Liver (tissue), 8 donors: ENCODE measurements at regions not wholly inside any gene's neighbourhood (a gene's known extent, or its start where the extent isn't known, plus 50 kb on each side); places are given as distances from the start of the nearest gene placed in this dataset.

ENCODE experiments used
- DNase-seq: peaks from one replicate; pipeline ENCODE4 v3.0.0-alpha.2; 2017; ENCODE audit warnings: low spot score
- H3K27ac ChIP-seq, 2 donors: one replicate each; pipeline ENCODE4 v1.7.0; 2013; ENCODE audit warnings: inconsistent platforms in 2 of 2, low read length in 2 of 2, control low read depth in 1 of 2, low read depth in 1 of 2, mild to moderate bottlenecking in 1 of 2
- H3K27me3 ChIP-seq, 4 donors: one replicate each; pipeline versions ENCODE4 v1.6.1 to v1.7.0; 2013; ENCODE audit warnings: low read length in 3 of 4, inconsistent platforms in 1 of 4, mild to moderate bottlenecking in 1 of 4, moderate library complexity in 1 of 4; ENCODE audit not compliant: control insufficient read depth in 4 of 4, insufficient read depth in 4 of 4
- H3K36me3 ChIP-seq, 4 donors: one replicate each; pipeline versions ENCODE4 v1.6.1 to v1.7.0; 2013; ENCODE audit warnings: low read length in 3 of 4, mild to moderate bottlenecking in 3 of 4, low read depth in 1 of 4, moderate library complexity in 1 of 4; ENCODE audit not compliant: control insufficient read depth in 4 of 4, insufficient read depth in 3 of 4
- H3K4me1 ChIP-seq, 4 donors: one replicate each; pipeline versions ENCODE4 v1.6.1 to v1.7.0; 2013; ENCODE audit warnings: low read length in 3 of 4, mild to moderate bottlenecking in 3 of 4, moderate library complexity in 1 of 4; ENCODE audit not compliant: control insufficient read depth in 4 of 4, insufficient read depth in 4 of 4
- H3K4me3 ChIP-seq, 3 donors: one replicate each; pipeline versions ENCODE4 v1.6.1 to v1.7.0; 2013; ENCODE audit warnings: low read length in 3 of 3, control low read depth in 1 of 3, low read depth in 1 of 3, mild to moderate bottlenecking in 1 of 3
- H3K9ac ChIP-seq, 2 donors: one replicate each; pipeline ENCODE4 v1.7.0; 2013; ENCODE audit warnings: low read length in 2 of 2, mild to moderate bottlenecking in 2 of 2, moderate library complexity in 2 of 2, control low read depth in 1 of 2, low read depth in 1 of 2
- H3K9me3 ChIP-seq, 4 donors: one replicate each; pipeline versions ENCODE4 v1.6.1 to v1.7.0; 2013; ENCODE audit warnings: low read length in 3 of 4; ENCODE audit not compliant: control insufficient read depth in 4 of 4
- CTCF ChIP-seq: fragments of 150-350 bp; IDR thresholded peaks from 2 replicates; pipeline ENCODE4 v1.5.1; 2017; ENCODE audit warnings: improper control_type of control experiment, low read depth, low read length; ENCODE audit not compliant: missing input control
- EGR1 ChIP-seq, 2 donors: IDR thresholded peaks; 2 replicates each; pipeline ENCODE4 v1.6.1; 2016 to 2018; ENCODE audit warnings: antibody characterized with exemption in 2 of 2, low read depth in 2 of 2
- FOXA1 ChIP-seq: IDR thresholded peaks from 2 replicates; pipeline ENCODE4 v1.6.1; 2016; ENCODE audit warnings: antibody characterized with exemption
- FOXA2 ChIP-seq: IDR thresholded peaks from 2 replicates; pipeline ENCODE4 v1.6.1; 2016; ENCODE audit warnings: antibody characterized with exemption
- HNF4G ChIP-seq: IDR thresholded peaks from 2 replicates; pipeline ENCODE4 v1.6.1; 2016; ENCODE audit warnings: antibody characterized with exemption
- JUND ChIP-seq, 2 donors: IDR thresholded peaks; 2 replicates each; pipeline ENCODE4 v1.6.1; 2016; ENCODE audit warnings: antibody characterized with exemption in 2 of 2
- NR2F2 ChIP-seq: IDR thresholded peaks from 2 replicates; pipeline ENCODE4 v1.6.1; 2016; ENCODE audit warnings: antibody characterized with exemption
- REST ChIP-seq: IDR thresholded peaks from 2 replicates; pipeline ENCODE4 v1.6.1; 2016; ENCODE audit warnings: antibody characterized with exemption, mild to moderate bottlenecking
- RXRA ChIP-seq, 2 donors: IDR thresholded peaks; 2 replicates each; pipeline ENCODE4 v1.6.1; 2017 to 2018; ENCODE audit warnings: antibody characterized with exemption in 2 of 2, mild to moderate bottlenecking in 1 of 2
- SP1 ChIP-seq: IDR thresholded peaks from 2 replicates; pipeline ENCODE4 v1.6.1; 2018; ENCODE audit warnings: antibody characterized with exemption, mild to moderate bottlenecking
- TAF1 ChIP-seq: conservative IDR thresholded peaks from 2 replicates; pipeline ENCODE4 v1.6.1; 2016; ENCODE audit warnings: antibody characterized with exemption, mild to moderate bottlenecking
- YY1 ChIP-seq: IDR thresholded peaks from 2 replicates; pipeline ENCODE4 v1.6.1; 2016; ENCODE audit warnings: antibody characterized with exemption, mild to moderate bottlenecking
- WGBS: extraction: QIAGEN DNeasy Blood & Tissue Kit; methylation state at CpG from one replicate; pipeline ENCODE4 v1.1.7; 2013; 5-methylcytosine and 5-hydroxymethylcytosine counted together
- TF ChIP-seq, protein P1 (sequence below): IDR thresholded peaks from 2 replicates; pipeline ENCODE4 v1.6.1; 2016; ENCODE audit warnings: antibody characterized with exemption
- TF ChIP-seq, protein P2 (sequence below): IDR thresholded peaks from 2 replicates; pipeline ENCODE4 v1.6.1; 2016; ENCODE audit warnings: antibody characterized with exemption
- TF ChIP-seq, protein P3 (sequence below): IDR thresholded peaks from 2 replicates; pipeline ENCODE4 v1.6.1; 2016; ENCODE audit warnings: antibody characterized with exemption
- donor health status: healthy.
- donor health status: healthy.
- donor health status: healthy.
- donor health status: healthy.
- donor health status: healthy.

- no peaks in the 10 kb centered on the region for H3K9me3 ChIP-seq
- H3K36me3 ChIP-seq = no peaks in the 10 kb centered on the region
- no peak overlapping the region for H3K9ac ChIP-seq
- no peaks in the 10 kb centered on the region for H3K4me1 ChIP-seq
- H3K27ac ChIP-seq = no peak overlapping the region
- 68% methylated on average over 4 of the region's 4 CpGs for WGBS
- no peak for DNase-seq
- TF ChIP-seq, protein P1, sequence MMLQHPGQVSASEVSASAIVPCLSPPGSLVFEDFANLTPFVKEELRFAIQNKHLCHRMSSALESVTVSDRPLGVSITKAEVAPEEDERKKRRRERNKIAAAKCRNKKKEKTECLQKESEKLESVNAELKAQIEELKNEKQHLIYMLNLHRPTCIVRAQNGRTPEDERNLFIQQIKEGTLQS = no peak
- TF ChIP-seq YY1 (no peak), FOXA1 (no peak), HNF4G (no peak)
- H3K4me3 ChIP-seq = no peak overlapping the region
- no peaks in the 10 kb centered on the region for H3K27me3 ChIP-seq
These were observed 75.5 kb upstream of the PLSCR5 start for GRCh38 chr3:146680617-146681016.

DNA sequence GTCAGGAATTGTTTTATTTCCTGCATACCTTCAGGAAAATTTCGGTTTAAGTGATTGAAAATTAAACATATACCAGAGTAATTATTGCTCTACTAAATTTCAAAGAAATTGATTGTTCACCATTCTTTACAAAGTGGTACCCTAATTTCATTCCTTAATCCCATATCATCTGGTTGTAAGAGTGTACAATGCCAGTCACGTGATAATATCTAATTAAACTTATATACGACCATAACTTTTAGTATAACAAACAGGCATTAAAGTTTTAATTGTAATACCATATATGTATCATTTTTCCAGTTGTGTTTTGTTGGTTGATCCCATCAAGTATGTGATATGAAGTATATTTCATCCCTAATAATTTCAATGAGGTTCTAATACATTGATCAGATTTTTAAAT lies 74.8 kb upstream of the PLSCR5 start:
- Histone ChIP-seq H3K27me3 (no peaks in the 10 kb centered on the region), H3K9ac (no peak overlapping the region), H3K27ac (no peak overlapping the region), H3K4me3 (no peak overlapping the region), H3K9me3 (no peaks in the 10 kb centered on the region), H3K36me3 (no peaks in the 10 kb centered on the region), H3K4me1 (no peaks in the 10 kb centered on the region)
- WGBS = 65% methylated on average over 3 of the region's 3 CpGs
- TF ChIP-seq CTCF (no peak), RXRA (IDR thresholded peaks at IDR 0.05) (no peak), FOXA1 (no peak), TAF1 (no peak), SP1 (no peak), HNF4G (no peak), JUND (IDR thresholded peaks at IDR 0.05) (no peak), NR2F2 (no peak)
- TF ChIP-seq, protein P1 = no peak
- TF ChIP-seq, protein P2, sequence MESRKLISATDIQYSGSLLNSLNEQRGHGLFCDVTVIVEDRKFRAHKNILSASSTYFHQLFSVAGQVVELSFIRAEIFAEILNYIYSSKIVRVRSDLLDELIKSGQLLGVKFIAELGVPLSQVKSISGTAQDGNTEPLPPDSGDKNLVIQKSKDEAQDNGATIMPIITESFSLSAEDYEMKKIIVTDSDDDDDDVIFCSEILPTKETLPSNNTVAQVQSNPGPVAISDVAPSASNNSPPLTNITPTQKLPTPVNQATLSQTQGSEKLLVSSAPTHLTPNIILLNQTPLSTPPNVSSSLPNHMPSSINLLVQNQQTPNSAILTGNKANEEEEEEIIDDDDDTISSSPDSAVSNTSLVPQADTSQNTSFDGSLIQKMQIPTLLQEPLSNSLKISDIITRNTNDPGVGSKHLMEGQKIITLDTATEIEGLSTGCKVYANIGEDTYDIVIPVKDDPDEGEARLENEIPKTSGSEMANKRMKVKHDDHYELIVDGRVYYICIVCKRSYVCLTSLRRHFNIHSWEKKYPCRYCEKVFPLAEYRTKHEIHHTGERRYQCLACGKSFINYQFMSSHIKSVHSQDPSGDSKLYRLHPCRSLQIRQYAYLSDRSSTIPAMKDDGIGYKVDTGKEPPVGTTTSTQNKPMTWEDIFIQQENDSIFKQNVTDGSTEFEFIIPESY = no peak
- TF ChIP-seq, protein P3, sequence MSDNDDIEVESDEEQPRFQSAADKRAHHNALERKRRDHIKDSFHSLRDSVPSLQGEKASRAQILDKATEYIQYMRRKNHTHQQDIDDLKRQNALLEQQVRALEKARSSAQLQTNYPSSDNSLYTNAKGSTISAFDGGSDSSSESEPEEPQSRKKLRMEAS = no peak
- DNase-seq = no peak

DNA sequence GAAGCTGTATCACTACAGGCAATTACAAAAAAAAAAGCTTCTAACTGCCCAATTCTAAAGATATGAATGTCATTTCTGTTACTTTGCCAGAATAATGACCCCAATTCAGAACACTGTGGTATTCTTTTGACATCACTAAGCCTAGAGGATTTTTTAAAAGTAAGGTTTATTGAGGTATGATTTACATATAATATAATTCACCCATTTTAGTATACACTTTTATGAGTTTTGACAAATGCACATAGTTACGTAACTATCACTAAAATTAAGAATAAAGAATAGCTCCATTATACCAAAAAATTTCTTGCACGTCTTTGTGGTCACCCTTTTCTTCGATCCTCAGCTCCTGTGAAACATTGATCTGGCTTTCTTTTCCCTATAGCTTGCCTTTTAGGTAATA lies 74.0 kb upstream of the PLSCR5 start:
- H3K9ac ChIP-seq = no peak overlapping the region
- no peaks in the 10 kb centered on the region for H3K9me3 ChIP-seq
- no peak overlapping the region for H3K27ac ChIP-seq
- WGBS = 74% methylated on average over 3 of the region's 3 CpGs
- no peak overlapping the region for H3K4me3 ChIP-seq
- H3K27me3 ChIP-seq = no peaks in the 10 kb centered on the region
- no peak for DNase-seq
- H3K4me1 ChIP-seq = no peaks in the 10 kb centered on the region
- TF ChIP-seq NR2F2 (no peak), JUND (IDR thresholded peaks at IDR 0.05) (no peak), RXRA (IDR thresholded peaks at IDR 0.05) (no peak), SP1 (no peak), FOXA2 (no peak), EGR1 (IDR thresholded peaks at IDR 0.05; ENCODE audit: low read depth in 2 of 2) (no peak), YY1 (no peak), REST (no peak)
- TF ChIP-seq, protein P2 = no peak
- TF ChIP-seq, protein P1 = no peak
- TF ChIP-seq, protein P3 = no peak
- H3K36me3 ChIP-seq = no peaks in the 10 kb centered on the region
